ENCODE measurements at regions not wholly inside any gene's neighbourhood (a gene's known extent, or its start where the extent isn't known, plus 50 kb on each side); places are given as distances from the start of the nearest gene placed in this dataset.

- ChIA-PET POLR2A (ENCODE audit: low non-redundant PET) (no interaction called here), CTCF (no interaction called here)
- peak; percentile 20 for DNase-seq (ENCODE audit: low spot score)
- H3K27ac ChIP-seq: no peak overlapping the region
- TF ChIP-seq CTCF (conservative IDR thresholded peaks at IDR 0.05; ENCODE audit: low read depth): no peak
Observed at GRCh38 chr12:33012226-33012625, 115.6 kb upstream of the PKP2 start.

GRCh38 chr12:33006106-33006505 is 109.5 kb upstream of the PKP2 start:
- DNase-seq (ENCODE audit: low spot score): no peak
- TF ChIP-seq CTCF (conservative IDR thresholded peaks at IDR 0.05; ENCODE audit: low read depth): no peak
- CTCF ChIA-PET: no interaction called here
- POLR2A ChIA-PET (ENCODE audit: low non-redundant PET): no interaction called here
- H3K27ac ChIP-seq: no peak overlapping the region

GRCh38 chr12:33000016-33000415 is 103.4 kb upstream of the PKP2 start:
- CTCF ChIA-PET: no interaction called here
- DNase-seq (ENCODE audit: low spot score): no peak
- POLR2A ChIA-PET (ENCODE audit: low non-redundant PET): no interaction called here
- H3K27ac ChIP-seq: no peak overlapping the region
- TF ChIP-seq CTCF (conservative IDR thresholded peaks at IDR 0.05; ENCODE audit: low read depth): no peak

GRCh38 chr12:32997471-32997870 is 100.9 kb upstream of the PKP2 start:
- DNase-seq (ENCODE audit: low spot score): no peak
- H3K27ac ChIP-seq: no peak overlapping the region
- POLR2A ChIA-PET (ENCODE audit: low non-redundant PET): no interaction called here
- CTCF ChIA-PET: no interaction called here
- no peak for TF ChIP-seq CTCF (conservative IDR thresholded peaks at IDR 0.05; ENCODE audit: low read depth)

GRCh38 chr12:32995623-32996022 is 99.0 kb upstream of the PKP2 start:
- ChIA-PET CTCF (no interaction called here), POLR2A (ENCODE audit: low non-redundant PET) (no interaction called here)
- peak; percentile 20 for DNase-seq (ENCODE audit: low spot score)
- H3K27ac ChIP-seq: no peak overlapping the region
- TF ChIP-seq CTCF (conservative IDR thresholded peaks at IDR 0.05; ENCODE audit: low read depth): no peak

- H3K27ac ChIP-seq: no peak overlapping the region
- no peak for DNase-seq (ENCODE audit: low spot score)
- ChIA-PET POLR2A (ENCODE audit: low non-redundant PET) (no interaction called here), CTCF (no interaction called here)
- TF ChIP-seq CTCF (conservative IDR thresholded peaks at IDR 0.05; ENCODE audit: low read depth): no peak
Observed at GRCh38 chr12:32993404-32993803, 96.8 kb upstream of the PKP2 start.

GRCh38 chr12:32989705-32990104 is 93.1 kb upstream of the PKP2 start:
- POLR2A ChIA-PET (ENCODE audit: low non-redundant PET): no interaction called here
- no peak for TF ChIP-seq CTCF (conservative IDR thresholded peaks at IDR 0.05; ENCODE audit: low read depth)
- no peak overlapping the region for H3K27ac ChIP-seq
- CTCF ChIA-PET: interaction anchor here (0.6 kb wide), 1 partner anchor 64 kb away, joined by 3 read pairs; no protein-coding TSS in a partner anchor
- no peak for DNase-seq (ENCODE audit: low spot score)

All from RWPE1 (cell line).